ENCODE measurements at regions not wholly inside any gene's neighbourhood (a gene's known extent, or its start where the extent isn't known, plus 50 kb on each side); places are given as distances from the start of the nearest gene placed in this dataset.

DNA sequence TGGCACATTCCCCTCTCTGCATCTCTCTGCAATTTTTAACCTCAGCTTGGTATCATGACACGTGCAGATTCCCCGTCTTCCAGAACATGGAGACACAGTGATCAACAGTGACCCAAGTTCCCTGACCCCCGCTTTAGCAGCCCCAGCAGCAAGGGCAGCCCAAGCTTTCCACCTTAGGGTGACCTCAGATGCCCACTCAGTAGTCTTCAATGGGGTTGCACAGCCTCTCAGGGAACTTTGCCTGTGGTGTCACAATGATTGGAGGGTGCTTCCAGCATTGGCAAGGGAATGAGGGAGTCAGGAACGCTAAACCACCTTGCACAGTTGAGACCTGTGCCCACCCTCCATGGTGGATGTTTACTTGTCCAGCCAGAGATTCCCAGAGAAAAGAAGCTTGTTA, 287.1 kb upstream of the CDH4 start:
- H3K36me3 ChIP-seq (replicated peaks in 1 of 2; ENCODE audit: control insufficient read depth in 1 of 2, insufficient read depth in 2 of 2, low read length in 1 of 2): no peaks in the 10 kb centered on the region
- no peak overlapping the region for H3K27ac ChIP-seq (ENCODE audit: low read depth in 2 of 2, low read length in 1 of 2)
- H3K4me1 ChIP-seq (ENCODE audit: control insufficient read depth in 1 of 2, insufficient read depth in 2 of 2, low read depth in 1 of 2, low read length in 1 of 2): no peaks in the 10 kb centered on the region
- H3K79me2 ChIP-seq (ENCODE audit: insufficient read depth): no peaks in the 10 kb centered on the region
- H4K20me1 ChIP-seq (ENCODE audit: insufficient read depth): no peaks in the 10 kb centered on the region
- H3F3A ChIP-seq (replicated peaks; ENCODE audit: insufficient read depth): no peaks in the 10 kb centered on the region
- H3K4me3 ChIP-seq (ENCODE audit: low read depth in 2 of 2, low read length in 1 of 2): no peak overlapping the region
- no peaks in the 10 kb centered on the region for H3K27me3 ChIP-seq (ENCODE audit: insufficient read depth)
- no peak for DNase-seq
- no peak overlapping the region for H3K4me2 ChIP-seq
- TF ChIP-seq, protein P1, sequence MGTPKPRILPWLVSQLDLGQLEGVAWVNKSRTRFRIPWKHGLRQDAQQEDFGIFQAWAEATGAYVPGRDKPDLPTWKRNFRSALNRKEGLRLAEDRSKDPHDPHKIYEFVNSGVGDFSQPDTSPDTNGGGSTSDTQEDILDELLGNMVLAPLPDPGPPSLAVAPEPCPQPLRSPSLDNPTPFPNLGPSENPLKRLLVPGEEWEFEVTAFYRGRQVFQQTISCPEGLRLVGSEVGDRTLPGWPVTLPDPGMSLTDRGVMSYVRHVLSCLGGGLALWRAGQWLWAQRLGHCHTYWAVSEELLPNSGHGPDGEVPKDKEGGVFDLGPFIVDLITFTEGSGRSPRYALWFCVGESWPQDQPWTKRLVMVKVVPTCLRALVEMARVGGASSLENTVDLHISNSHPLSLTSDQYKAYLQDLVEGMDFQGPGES (IDR thresholded peaks at IDR 0.05; ENCODE audit: low read depth, low read length): no peak
- no peak for TF ChIP-seq ELF1 (IDR thresholded peaks at IDR 0.05)
- no peak for TF ChIP-seq NRF1 (IDR thresholded peaks at IDR 0.05; ENCODE audit: low read depth, low read length)
- no peak for TF ChIP-seq EP300 (IDR thresholded peaks at IDR 0.05; ENCODE audit: borderline replicate concordance in 1 of 2, low read depth in 1 of 2, low read length in 1 of 2)
- no peak for TF ChIP-seq SIN3A (IDR thresholded peaks at IDR 0.05; ENCODE audit: borderline replicate concordance, low read depth, low read length)
- TF ChIP-seq, protein P2, sequence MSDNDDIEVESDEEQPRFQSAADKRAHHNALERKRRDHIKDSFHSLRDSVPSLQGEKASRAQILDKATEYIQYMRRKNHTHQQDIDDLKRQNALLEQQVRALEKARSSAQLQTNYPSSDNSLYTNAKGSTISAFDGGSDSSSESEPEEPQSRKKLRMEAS (IDR thresholded peaks at IDR 0.05; ENCODE audit: low read depth): no peak
- TF ChIP-seq REST (IDR thresholded peaks at IDR 0.05; ENCODE audit: low read depth, low read length): no peak
- no peak for TF ChIP-seq TEAD4 (IDR thresholded peaks at IDR 0.05; ENCODE audit: borderline replicate concordance, insufficient read depth)
- TF ChIP-seq NFIC (IDR thresholded peaks at IDR 0.05; ENCODE audit: borderline replicate concordance): no peak
- TF ChIP-seq FOXJ3 (CRISPR knock-in tag; IDR thresholded peaks at IDR 0.05): no peak
- no peak for TF ChIP-seq GATA2 (CRISPR knock-in tag; IDR thresholded peaks at IDR 0.05)
- TF ChIP-seq, protein P3, sequence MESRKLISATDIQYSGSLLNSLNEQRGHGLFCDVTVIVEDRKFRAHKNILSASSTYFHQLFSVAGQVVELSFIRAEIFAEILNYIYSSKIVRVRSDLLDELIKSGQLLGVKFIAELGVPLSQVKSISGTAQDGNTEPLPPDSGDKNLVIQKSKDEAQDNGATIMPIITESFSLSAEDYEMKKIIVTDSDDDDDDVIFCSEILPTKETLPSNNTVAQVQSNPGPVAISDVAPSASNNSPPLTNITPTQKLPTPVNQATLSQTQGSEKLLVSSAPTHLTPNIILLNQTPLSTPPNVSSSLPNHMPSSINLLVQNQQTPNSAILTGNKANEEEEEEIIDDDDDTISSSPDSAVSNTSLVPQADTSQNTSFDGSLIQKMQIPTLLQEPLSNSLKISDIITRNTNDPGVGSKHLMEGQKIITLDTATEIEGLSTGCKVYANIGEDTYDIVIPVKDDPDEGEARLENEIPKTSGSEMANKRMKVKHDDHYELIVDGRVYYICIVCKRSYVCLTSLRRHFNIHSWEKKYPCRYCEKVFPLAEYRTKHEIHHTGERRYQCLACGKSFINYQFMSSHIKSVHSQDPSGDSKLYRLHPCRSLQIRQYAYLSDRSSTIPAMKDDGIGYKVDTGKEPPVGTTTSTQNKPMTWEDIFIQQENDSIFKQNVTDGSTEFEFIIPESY (IDR thresholded peaks at IDR 0.05; ENCODE audit: borderline replicate concordance, low read depth): no peak
- TF ChIP-seq FOXM1 (IDR thresholded peaks at IDR 0.05; ENCODE audit: low read depth): no peak
- no peak for TF ChIP-seq GABPA (IDR thresholded peaks at IDR 0.05; ENCODE audit: low read depth)
- TF ChIP-seq TAF1 (IDR thresholded peaks at IDR 0.05; ENCODE audit: borderline replicate concordance, low read depth, low read length): no peak
- TF ChIP-seq, protein P4, sequence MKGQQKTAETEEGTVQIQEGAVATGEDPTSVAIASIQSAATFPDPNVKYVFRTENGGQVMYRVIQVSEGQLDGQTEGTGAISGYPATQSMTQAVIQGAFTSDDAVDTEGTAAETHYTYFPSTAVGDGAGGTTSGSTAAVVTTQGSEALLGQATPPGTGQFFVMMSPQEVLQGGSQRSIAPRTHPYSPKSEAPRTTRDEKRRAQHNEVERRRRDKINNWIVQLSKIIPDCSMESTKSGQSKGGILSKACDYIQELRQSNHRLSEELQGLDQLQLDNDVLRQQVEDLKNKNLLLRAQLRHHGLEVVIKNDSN (IDR thresholded peaks at IDR 0.05; ENCODE audit: borderline replicate concordance, low read depth): no peak
- ChIA-PET CTCF (no interaction called here), POLR2A (no interaction called here)
- no peaks in the 10 kb centered on the region for H3K9me2 ChIP-seq
- no peaks in the 10 kb centered on the region for H3K9me3 ChIP-seq
- no peak overlapping the region for H3K9ac ChIP-seq
- no peak overlapping the region for H2AFZ ChIP-seq (ENCODE audit: low read depth)
- 17% methylated on average over 4 of the region's 4 CpGs for WGBS (ENCODE audit: low lambda C conversion rate)

All from SK-N-SH (cell line).